ENCODE measurements at regions not wholly inside any gene's neighbourhood (a gene's known extent, or its start where the extent isn't known, plus 50 kb on each side); places are given as distances from the start of the nearest gene placed in this dataset.

GRCh38 chr3:94459167-94459566, 396.3 kb downstream of the NSUN3 start:
- H4K20me1 ChIP-seq (ENCODE audit: insufficient read depth, low read length): no peaks in the 10 kb centered on the region
- no peak overlapping the region for H2AFZ ChIP-seq (ENCODE audit: low read length)
- no peaks in the 10 kb centered on the region for H3K36me3 ChIP-seq (ENCODE audit: insufficient read depth, low read length)
- no peaks in the 10 kb centered on the region for H3K79me2 ChIP-seq (ENCODE audit: insufficient read depth, low read length)
- no peak overlapping the region for H3K4me2 ChIP-seq (ENCODE audit: insufficient read depth, low read length)
- H3K9me3 ChIP-seq (ENCODE audit: low read depth, low read length): no peaks in the 10 kb centered on the region
- TF ChIP-seq CTCF (IDR thresholded peaks at IDR 0.05; ENCODE audit: extremely low read depth, low read depth, low read length): no peak
- H3K4me3 ChIP-seq (ENCODE audit: insufficient read depth, low read length): no peak overlapping the region
- no peak overlapping the region for H3K27ac ChIP-seq (ENCODE audit: low read depth, low read length)
- DNase-seq (ENCODE audit: insufficient read length, low spot score, missing footprints): no peak
- no peaks in the 10 kb centered on the region for H3K27me3 ChIP-seq (ENCODE audit: insufficient read depth, low read length)
- H3K4me1 ChIP-seq (ENCODE audit: insufficient read depth, low read length): no peaks in the 10 kb centered on the region

DNA sequence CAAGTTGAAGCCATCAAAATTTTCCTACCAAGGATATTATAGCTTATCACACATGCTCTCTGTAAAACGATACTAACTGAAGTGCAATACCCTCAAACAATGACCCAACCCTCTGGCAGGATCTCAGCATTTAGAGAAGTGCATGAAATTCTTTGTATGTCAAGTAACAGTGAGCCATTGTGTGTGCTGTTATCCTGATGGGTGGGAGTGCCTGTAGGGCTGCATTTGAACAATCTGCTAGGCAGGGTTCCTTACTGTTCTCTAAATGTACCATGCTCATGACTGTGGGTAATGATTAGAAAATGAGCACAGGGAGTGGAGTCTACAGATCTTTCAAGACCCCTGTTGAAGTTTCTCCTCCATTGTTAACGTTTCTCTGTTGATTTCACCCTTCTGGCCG, 398.1 kb downstream of the NSUN3 start:
- H3K27ac ChIP-seq (ENCODE audit: low read depth, low read length): no peak overlapping the region
- no peaks in the 10 kb centered on the region for H3K36me3 ChIP-seq (ENCODE audit: insufficient read depth, low read length)
- no peak overlapping the region for H3K4me2 ChIP-seq (ENCODE audit: insufficient read depth, low read length)
- no peaks in the 10 kb centered on the region for H3K79me2 ChIP-seq (ENCODE audit: insufficient read depth, low read length)
- H2AFZ ChIP-seq (ENCODE audit: low read length): no peak overlapping the region
- no peak for TF ChIP-seq CTCF (IDR thresholded peaks at IDR 0.05; ENCODE audit: extremely low read depth, low read depth, low read length)
- H3K9me3 ChIP-seq (ENCODE audit: low read depth, low read length): no peaks in the 10 kb centered on the region
- H3K27me3 ChIP-seq (ENCODE audit: insufficient read depth, low read length): no peaks in the 10 kb centered on the region
- no peak for DNase-seq (ENCODE audit: insufficient read length, low spot score, missing footprints)
- H3K4me3 ChIP-seq (ENCODE audit: insufficient read depth, low read length): no peak overlapping the region
- no peaks in the 10 kb centered on the region for H3K4me1 ChIP-seq (ENCODE audit: insufficient read depth, low read length)
- no peaks in the 10 kb centered on the region for H4K20me1 ChIP-seq (ENCODE audit: insufficient read depth, low read length)

GRCh38 chr3:94462931-94463330, 400.1 kb downstream of the NSUN3 start:
- TF ChIP-seq CTCF (IDR thresholded peaks at IDR 0.05; ENCODE audit: extremely low read depth, low read depth, low read length): no peak
- H3K4me2 ChIP-seq (ENCODE audit: insufficient read depth, low read length): no peak overlapping the region
- no peak for DNase-seq (ENCODE audit: insufficient read length, low spot score, missing footprints)
- no peak overlapping the region for H3K4me3 ChIP-seq (ENCODE audit: insufficient read depth, low read length)
- H3K36me3 ChIP-seq (ENCODE audit: insufficient read depth, low read length): no peaks in the 10 kb centered on the region
- no peaks in the 10 kb centered on the region for H3K27me3 ChIP-seq (ENCODE audit: insufficient read depth, low read length)
- H3K79me2 ChIP-seq (ENCODE audit: insufficient read depth, low read length): no peaks in the 10 kb centered on the region
- H4K20me1 ChIP-seq (ENCODE audit: insufficient read depth, low read length): no peaks in the 10 kb centered on the region
- H3K9me3 ChIP-seq (ENCODE audit: low read depth, low read length): no peaks in the 10 kb centered on the region
- H3K4me1 ChIP-seq (ENCODE audit: insufficient read depth, low read length): no peaks in the 10 kb centered on the region
- H3K27ac ChIP-seq (ENCODE audit: low read depth, low read length): no peak overlapping the region
- no peak overlapping the region for H2AFZ ChIP-seq (ENCODE audit: low read length)

GRCh38 chr3:94472511-94472910, 409.6 kb downstream of the NSUN3 start:
- H3K4me2 ChIP-seq (ENCODE audit: insufficient read depth, low read length): no peak overlapping the region
- H3K27ac ChIP-seq (ENCODE audit: low read depth, low read length): no peak overlapping the region
- no peaks in the 10 kb centered on the region for H3K4me1 ChIP-seq (ENCODE audit: insufficient read depth, low read length)
- no peak for TF ChIP-seq CTCF (IDR thresholded peaks at IDR 0.05; ENCODE audit: extremely low read depth, low read depth, low read length)
- peaks cover 3% of the 10 kb centered on the region for H3K9me3 ChIP-seq (ENCODE audit: low read depth, low read length)
- no peak for DNase-seq (ENCODE audit: insufficient read length, low spot score, missing footprints)
- no peaks in the 10 kb centered on the region for H3K79me2 ChIP-seq (ENCODE audit: insufficient read depth, low read length)
- no peaks in the 10 kb centered on the region for H4K20me1 ChIP-seq (ENCODE audit: insufficient read depth, low read length)
- H3K27me3 ChIP-seq (ENCODE audit: insufficient read depth, low read length): no peaks in the 10 kb centered on the region
- no peak overlapping the region for H3K4me3 ChIP-seq (ENCODE audit: insufficient read depth, low read length)
- H2AFZ ChIP-seq (ENCODE audit: low read length): no peak overlapping the region
- no peaks in the 10 kb centered on the region for H3K36me3 ChIP-seq (ENCODE audit: insufficient read depth, low read length)

Measured in osteoblast (primary cell).